Thyroid gland (tissue), 4 donors: ENCODE measurements at regions not wholly inside any gene's neighbourhood (a gene's known extent, or its start where the extent isn't known, plus 50 kb on each side); places are given as distances from the start of the nearest gene placed in this dataset.

ENCODE experiments used
- DNase-seq, 2 donors: peaks; one replicate each; pipeline ENCODE4 v3.0.0-alpha.2; 2019
- H3K27ac ChIP-seq, 3 donors: fragments of 200-600 bp; sonication (generic); 1 replicate in 2 of 3; 2 replicates in 1 of 3; pipeline ENCODE4 v1.5.1; 2016 to 2019; ENCODE audit warnings: mild to moderate bottlenecking in 1 of 3, moderate library complexity in 1 of 3
- H3K27me3 ChIP-seq: fragments of 200-600 bp; sonication (generic); one replicate; pipeline ENCODE4 v1.5.1; 2019
- H3K36me3 ChIP-seq, 2 donors: fragments of 200-600 bp; sonication (generic); one replicate each; pipeline ENCODE4 v1.5.1; 2016 to 2019
- H3K4me1 ChIP-seq, 2 donors: fragments of 200-600 bp; sonication (generic); one replicate each; pipeline ENCODE4 v1.5.1; 2017 to 2019
- H3K4me3 ChIP-seq, 3 donors: fragments of 200-600 bp; sonication (generic); replicated peaks in 1 of 3; 1 replicate in 2 of 3; 2 replicates in 1 of 3; pipeline ENCODE4 v1.5.1; 2016; ENCODE audit warnings: mild to moderate bottlenecking in 1 of 3
- H3K9me3 ChIP-seq: fragments of 200-600 bp; sonication (generic); one replicate; pipeline ENCODE4 v1.5.1; 2017
- CTCF ChIP-seq, 6 experiments: fragments of 200-600 bp in 3 of 6; fragments of 450-650 bp in 3 of 6; sonication (generic) in 3 of 6; IDR thresholded peaks; one replicate each; pipeline ENCODE4 v1.5.1; 2016 to 2019; ENCODE audit warnings: antibody characterized with exemption in 6 of 6, mild to moderate bottlenecking in 2 of 6, inconsistent platforms in 1 of 6, moderate library complexity in 1 of 6
- POLR2A ChIP-seq, 2 donors: fragments of 450-650 bp; IDR thresholded peaks; one replicate each; pipeline ENCODE4 v1.6.1; 2017; ENCODE audit warnings: antibody characterized with exemption in 2 of 2, mild to moderate bottlenecking in 2 of 2, moderate library complexity in 1 of 2
- WGBS, 2 donors: methylation state at CpG; one replicate each; pipeline ENCODE4 v1.1.5; 2017; 5-methylcytosine and 5-hydroxymethylcytosine counted together
- intact Hi-C: fragments of 100-400 bp; cut with DNase I; formaldehyde crosslinking; loops from one replicate; pipeline ENCODE4 v1.15.1; 2023

- intact Hi-C loops: no loop called here
- Histone ChIP-seq H3K27ac (no peak overlapping the region), H3K27me3 (no peaks in the 10 kb centered on the region), H3K9me3 (no peaks in the 10 kb centered on the region), H3K4me1 (no peaks in the 10 kb centered on the region), H3K4me3 (no peak overlapping the region), H3K36me3 (no peaks in the 10 kb centered on the region)
- DNase-seq: no peak
- WGBS, 2 donors: 43 to 56% methylated on average over 15 to 20 of the region's 31 CpGs
- no peak for TF ChIP-seq POLR2A (IDR thresholded peaks at IDR 0.05)
- TF ChIP-seq CTCF (IDR thresholded peaks at IDR 0.05): no peak
Observed at GRCh38 chr15:88741671-88742070, 61.6 kb upstream of the ACAN start.

GRCh38 chr15:88742161-88742560 is 61.1 kb upstream of the ACAN start:
- Histone ChIP-seq H3K36me3 (no peaks in the 10 kb centered on the region), H3K27ac (no peak overlapping the region), H3K4me1 (no peaks in the 10 kb centered on the region), H3K4me3 (no peak overlapping the region), H3K27me3 (no peaks in the 10 kb centered on the region), H3K9me3 (no peaks in the 10 kb centered on the region)
- DNase-seq: no peak
- WGBS, 2 donors: 86 to 96% methylated on average over 2 to 4 of the region's 4 CpGs
- TF ChIP-seq POLR2A (IDR thresholded peaks at IDR 0.05): no peak
- TF ChIP-seq CTCF (IDR thresholded peaks at IDR 0.05): no peak
- intact Hi-C loops: no loop called here

DNA sequence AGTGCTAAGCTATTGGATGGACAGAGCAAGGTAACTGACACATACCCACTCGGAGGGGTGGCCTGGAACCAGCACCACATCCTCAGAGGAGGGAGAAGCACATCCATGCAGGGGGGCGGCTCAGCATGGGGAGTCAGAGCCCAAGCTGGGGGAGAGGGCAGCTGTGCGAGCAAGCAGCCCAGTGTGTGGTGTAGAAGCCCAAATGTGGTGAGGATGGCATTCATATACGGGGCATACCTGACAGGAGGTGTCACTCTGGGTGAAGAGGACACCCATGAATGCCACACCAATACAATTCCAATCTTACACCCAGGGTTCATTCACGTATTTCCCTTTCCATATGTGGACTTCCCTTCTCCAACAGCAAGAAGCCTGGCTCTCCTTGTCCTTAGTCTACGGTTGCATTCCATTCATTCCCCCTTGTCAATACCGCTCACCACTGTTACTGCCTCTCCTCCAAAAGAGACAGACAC is 58.7 kb upstream of the ACAN start:
- TF ChIP-seq POLR2A (IDR thresholded peaks at IDR 0.05): no peak
- TF ChIP-seq CTCF (IDR thresholded peaks at IDR 0.05): no peak
- intact Hi-C loops: no loop called here
- Histone ChIP-seq H3K4me3 (no peak overlapping the region), H3K9me3 (no peaks in the 10 kb centered on the region), H3K27ac (no peak overlapping the region), H3K27me3 (no peaks in the 10 kb centered on the region), H3K4me1 (no peaks in the 10 kb centered on the region), H3K36me3 (no peaks in the 10 kb centered on the region)
- 44 to 54% methylated on average over 7 of the region's 7 CpGs for WGBS, 2 donors
- no peak for DNase-seq

GRCh38 chr15:88745065-88745464 is 58.2 kb upstream of the ACAN start:
- intact Hi-C loops: no loop called here
- Histone ChIP-seq H3K36me3 (no peaks in the 10 kb centered on the region), H3K9me3 (no peaks in the 10 kb centered on the region), H3K4me3 (no peak overlapping the region), H3K4me1 (no peaks in the 10 kb centered on the region), H3K27me3 (no peaks in the 10 kb centered on the region), H3K27ac (no peak overlapping the region)
- no peak for TF ChIP-seq POLR2A (IDR thresholded peaks at IDR 0.05)
- TF ChIP-seq CTCF (IDR thresholded peaks at IDR 0.05): no peak
- 29 to 38% methylated on average over 2 of the region's 2 CpGs for WGBS, 2 donors
- no peak for DNase-seq

GRCh38 chr15:88745696-88746095 is 57.5 kb upstream of the ACAN start:
- TF ChIP-seq POLR2A (IDR thresholded peaks at IDR 0.05) (no peak), CTCF (IDR thresholded peaks at IDR 0.05) (no peak)
- H3K4me1 ChIP-seq: no peaks in the 10 kb centered on the region

More at GRCh38 chr15:88745696-88746095, 57.5 kb upstream of the ACAN start:
- Histone ChIP-seq H3K27ac (no peak overlapping the region), H3K4me3 (no peak overlapping the region), H3K27me3 (no peaks in the 10 kb centered on the region), H3K9me3 (no peaks in the 10 kb centered on the region), H3K36me3 (no peaks in the 10 kb centered on the region)
- DNase-seq: no peak
- intact Hi-C loops: no loop called here
- WGBS, 2 donors: 60 to 69% methylated on average over 2 of the region's 2 CpGs
